Globus pallidus (tissue), 1 donor: ENCODE measurements at regions not wholly inside any gene's neighbourhood (a gene's known extent, or its start where the extent isn't known, plus 50 kb on each side); places are given as distances from the start of the nearest gene placed in this dataset.
"Not testable (repeated sequence)": the region's sequence is repeated elsewhere in the genome, so short reads cannot be mapped to it uniquely, and the experiment has no call there.

ENCODE experiments used
- DNase-seq: peaks from one replicate; pipeline ENCODE4 v3.0.0-alpha.2; 2015; ENCODE audit warnings: low spot score

DNA sequence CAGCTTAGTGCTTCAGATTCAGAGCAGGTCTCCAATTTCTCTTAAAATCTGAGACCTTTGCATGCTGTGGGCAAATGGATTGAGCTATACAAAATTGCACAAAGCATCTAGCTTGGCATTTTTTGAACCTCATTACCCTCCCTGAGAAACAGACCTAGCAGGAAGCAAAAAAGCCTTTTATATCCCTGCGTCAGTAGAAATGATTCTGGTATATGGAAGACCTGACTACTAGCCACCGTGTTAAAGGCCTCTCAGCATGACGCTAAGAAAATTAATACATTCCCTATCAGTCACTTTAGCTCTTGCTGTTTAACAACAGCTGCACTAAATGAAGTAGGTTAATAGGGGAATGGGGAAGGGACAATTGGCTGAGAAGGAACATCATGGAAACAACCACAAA is 110.7 kb upstream of the SMLR1 start:
- DNase-seq: no peak

DNA sequence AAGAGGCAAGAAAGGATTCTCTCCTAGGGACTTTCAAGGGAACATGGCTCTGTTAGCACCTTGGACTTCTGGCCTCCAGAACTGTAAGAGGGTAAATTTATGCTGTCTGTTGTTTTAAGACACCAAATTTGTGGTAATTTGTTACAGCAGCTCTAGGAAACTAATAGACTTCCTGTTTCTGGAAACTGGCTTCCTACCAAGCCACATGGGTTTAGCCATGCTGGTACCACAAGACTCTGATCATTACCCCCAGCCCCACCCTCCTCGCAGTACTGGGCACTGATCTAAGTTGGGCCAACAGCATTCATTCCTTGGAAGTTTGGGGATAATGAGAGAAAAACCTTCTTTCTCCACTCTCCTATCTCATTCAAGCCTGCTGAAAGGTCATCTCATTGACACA is 109.5 kb upstream of the SMLR1 start:
- DNase-seq: no peak

DNA sequence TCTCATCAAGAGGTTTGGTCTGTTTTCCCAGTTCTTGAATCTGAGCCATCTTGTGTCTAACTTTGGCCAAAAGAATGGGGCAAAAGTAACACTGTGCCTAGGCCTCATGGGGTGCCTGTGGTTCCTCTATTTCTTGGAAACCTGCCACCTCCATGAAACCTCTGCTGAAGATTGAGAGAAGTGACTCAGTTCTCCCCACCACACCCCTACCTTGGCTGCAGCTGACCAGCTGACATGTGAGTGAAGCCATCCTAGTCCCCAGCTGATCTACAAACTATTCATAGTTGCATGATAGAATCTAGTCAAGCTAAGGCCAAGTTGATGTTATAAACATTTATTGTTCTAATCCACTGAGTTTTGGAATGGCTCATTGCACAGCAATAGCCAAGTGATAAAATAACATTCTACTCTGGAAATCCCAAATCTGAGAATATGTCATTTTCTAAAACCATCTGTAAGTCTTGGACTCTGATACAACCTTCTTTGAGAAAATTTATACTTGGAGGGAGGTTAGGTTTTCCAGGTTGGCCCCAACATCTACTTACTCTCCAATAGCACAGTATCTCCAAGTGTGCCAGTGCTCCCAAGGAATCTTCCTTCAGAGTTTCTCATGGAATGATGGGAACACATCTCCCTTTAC is 107.0 kb upstream of the SMLR1 start:
- DNase-seq: no peak

DNA sequence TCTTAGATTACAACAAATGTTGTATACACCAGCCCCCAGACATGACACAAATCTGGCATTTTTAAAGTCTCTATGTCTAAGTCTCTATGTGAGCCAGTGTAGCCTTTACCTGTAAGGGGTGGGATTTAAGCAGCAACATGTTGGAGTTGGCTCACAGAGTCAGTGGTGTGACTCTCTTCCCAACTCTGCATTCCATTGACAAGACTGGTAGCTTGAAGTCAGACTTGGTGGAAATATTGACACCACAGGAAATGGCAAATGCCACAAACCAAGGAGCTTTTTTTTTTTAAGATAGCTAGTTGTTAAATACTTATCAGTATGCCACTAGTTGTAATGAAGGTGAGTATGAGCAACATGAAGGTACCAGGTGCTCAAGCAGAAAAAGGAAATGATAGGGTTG is 103.1 kb upstream of the SMLR1 start:
- no peak for DNase-seq

DNA sequence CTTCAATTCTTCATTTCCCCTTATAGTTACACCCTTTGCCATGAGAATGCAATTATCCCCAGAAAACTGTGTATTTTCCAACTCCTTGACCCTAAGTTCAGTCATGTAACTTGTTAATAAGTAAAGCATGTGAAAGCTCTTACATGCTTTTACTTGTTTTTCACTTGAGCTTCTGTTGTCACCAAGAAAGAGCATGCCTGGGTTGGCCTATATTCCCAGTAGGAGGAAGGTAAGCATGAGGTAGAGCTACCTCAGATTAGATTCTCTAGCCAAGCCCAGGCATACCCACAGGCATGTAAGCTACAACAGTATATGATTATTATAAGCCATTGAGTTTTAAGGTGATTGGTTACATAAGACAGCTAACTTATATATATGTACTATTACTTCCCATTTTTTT is 101.7 kb upstream of the SMLR1 start:
- DNase-seq: no peak

DNA sequence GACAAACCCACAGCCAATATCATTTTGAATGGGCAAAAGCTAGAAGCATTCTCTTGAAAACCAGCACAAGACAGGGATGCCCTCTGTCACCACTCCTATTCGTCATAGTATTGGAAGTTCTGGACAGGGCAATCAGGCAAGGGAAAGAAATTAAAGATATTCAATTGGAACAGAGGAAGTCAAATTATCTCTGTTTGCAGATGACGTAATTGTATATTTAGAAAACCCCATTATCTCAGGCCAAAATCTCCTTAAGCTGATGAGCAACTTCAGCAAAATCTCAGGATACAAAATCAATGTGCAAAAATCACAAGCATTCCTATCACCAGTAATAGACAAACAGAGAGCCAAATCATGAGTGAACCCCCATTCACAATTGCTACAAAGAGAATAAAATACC is 99.1 kb upstream of the SMLR1 start:
- not testable (repeated sequence) for DNase-seq

DNA sequence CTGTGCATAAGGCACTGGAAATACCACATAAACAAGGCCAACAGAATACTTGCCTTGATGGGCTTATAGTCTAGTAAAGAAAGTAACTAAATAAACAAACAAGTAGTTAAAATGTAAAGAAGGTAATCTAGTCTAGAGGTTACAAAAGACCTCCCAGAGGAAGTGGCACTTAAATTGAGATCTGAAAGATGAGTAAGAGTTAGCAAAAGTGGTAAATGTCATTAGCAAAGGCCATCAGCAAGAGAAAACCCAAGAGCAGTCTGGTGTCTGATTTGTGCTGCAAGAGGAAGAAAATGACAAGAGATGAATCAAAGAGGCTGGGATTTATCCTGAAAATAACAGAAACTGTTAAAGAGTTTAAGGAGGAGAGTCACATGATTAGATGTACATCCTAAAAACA is 96.6 kb upstream of the SMLR1 start:
- no peak for DNase-seq

DNA sequence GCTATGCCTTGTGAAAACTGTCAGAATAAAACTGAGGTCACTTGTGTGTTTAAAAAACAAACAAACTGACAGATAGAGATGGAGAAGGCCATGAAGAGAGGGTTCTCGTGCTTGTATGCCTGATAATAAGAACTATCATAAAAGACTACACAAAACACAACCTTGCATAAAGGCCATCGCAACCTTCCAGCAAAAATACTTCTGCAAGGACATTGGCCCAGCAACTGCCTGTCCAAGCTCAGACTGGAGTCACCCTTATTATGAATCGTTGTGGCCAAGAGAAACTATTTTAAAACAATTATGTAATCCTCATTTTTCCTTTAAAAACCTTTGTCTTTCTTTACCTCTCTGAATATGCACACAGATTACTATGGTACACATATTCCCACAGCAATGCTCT is 93.0 kb upstream of the SMLR1 start:
- DNase-seq: no peak

DNA sequence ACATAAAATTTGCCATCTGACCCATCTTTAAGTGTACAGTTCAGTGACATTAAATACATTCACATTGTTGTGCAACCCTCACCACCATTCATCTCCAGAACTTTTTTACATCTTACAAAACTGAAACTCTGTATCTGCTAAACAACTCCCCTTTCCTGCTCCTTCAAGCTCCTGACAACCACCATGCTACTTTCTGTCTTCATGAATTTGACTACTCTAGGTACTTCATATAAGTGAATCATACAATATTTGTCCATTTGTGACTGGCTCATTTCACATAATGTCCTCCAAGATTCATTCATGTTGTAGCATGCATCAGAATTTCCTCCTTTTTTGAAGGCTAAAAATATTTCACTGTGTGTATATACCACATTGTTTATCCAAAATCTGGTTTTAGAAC is 86.9 kb upstream of the SMLR1 start:
- no peak for DNase-seq

DNA sequence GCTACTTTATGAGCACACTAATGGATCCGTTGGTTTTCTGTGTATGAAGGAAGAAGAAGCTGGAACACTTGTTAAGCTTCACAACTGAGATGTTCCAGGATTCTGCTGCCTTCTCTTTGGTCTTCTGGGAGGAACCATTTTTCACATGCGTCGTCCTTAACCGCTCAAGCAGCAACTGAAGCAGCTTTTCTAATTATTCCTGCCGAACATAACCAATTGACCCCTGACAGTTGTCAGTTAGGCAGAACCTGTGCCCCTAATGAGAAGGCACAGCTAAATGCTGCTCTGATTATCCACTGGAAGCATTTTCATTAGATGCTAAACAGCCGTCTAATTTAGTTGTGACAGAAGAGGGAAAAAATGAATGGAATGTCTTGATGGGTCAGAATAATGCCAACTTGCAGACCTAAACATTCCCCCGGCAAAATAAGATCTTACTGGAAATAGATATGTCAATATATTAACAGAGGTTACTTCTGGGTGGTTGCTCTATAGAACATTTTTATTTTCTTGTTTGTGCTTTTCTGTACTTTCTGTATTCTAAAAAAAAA is 85.0 kb upstream of the SMLR1 start:
- DNase-seq: no peak

DNA sequence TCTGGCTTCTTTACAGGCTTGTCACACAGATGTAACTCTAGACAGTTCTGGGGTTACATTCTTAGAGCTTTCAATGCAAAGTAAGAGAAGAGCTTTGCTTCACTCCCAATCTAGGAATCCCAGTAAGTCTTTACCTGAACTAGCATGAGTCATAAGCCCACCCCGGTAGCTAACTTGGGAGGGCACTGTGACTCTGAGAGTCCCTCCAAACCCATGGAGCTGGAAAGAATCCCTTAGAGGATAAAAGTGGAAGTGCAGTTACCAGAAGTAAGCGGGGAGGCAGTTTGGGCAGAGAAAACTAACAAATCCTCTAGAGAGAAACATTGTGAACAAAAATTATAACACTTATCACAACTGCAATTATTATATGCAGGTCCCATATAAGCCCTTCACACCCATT is 84.0 kb upstream of the SMLR1 start:
- DNase-seq: no peak

DNA sequence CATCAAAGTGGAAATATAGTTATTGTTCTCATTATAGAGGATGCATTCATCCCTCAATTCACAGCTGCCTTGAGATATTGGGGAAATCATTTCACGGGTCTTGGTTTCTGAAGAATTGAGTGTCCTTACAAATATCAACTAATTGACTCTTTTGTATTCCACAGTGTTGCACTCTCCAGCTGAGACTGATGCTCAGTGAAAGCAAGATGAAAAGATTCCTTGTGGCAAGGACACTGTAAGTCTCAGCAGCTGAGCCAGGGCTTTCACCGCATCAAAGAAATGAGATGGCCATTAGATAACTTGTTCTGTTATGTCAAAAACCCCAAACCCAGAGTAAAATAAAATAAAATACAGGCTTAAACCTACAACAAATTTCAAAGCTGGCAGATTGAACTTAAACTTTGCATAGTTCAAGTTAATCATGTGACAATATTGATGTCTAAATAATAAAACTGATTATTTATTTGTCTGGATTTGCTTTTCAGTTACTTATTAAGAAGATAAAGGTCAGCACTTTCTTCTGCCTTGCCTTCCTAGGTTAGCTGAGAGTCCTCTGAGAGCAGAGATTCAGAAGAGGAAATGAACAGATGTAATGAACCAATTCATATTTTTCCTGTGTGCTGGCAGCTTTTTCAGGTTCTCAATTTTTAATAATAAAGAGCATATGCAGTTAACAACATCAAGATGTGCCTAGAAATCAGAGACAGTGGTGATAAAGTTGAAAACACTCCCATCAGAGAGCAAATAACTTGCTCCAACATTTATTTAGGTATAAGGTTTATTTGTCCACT is 82.4 kb upstream of the SMLR1 start:
- peak; percentile 11 for DNase-seq

DNA sequence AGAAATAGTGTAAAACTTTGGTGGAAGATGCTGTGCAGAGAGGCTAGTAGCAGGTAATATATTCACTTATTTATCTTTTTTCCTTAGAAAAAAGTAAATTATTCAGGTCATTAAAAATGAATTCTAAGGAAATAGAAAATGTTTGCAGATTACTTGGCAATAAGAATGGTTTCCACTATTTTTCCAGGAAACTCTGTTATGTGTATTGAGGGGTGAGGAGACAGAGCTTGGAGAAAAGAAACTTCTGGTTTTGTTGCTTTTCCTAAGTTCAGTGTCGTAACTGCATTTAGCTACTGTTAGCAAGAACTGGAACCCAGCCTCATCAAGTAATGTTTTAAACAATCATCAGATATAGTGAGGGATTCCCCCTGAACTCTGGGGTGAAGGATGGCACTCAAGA is 79.2 kb upstream of the SMLR1 start:
- no peak for DNase-seq

DNA sequence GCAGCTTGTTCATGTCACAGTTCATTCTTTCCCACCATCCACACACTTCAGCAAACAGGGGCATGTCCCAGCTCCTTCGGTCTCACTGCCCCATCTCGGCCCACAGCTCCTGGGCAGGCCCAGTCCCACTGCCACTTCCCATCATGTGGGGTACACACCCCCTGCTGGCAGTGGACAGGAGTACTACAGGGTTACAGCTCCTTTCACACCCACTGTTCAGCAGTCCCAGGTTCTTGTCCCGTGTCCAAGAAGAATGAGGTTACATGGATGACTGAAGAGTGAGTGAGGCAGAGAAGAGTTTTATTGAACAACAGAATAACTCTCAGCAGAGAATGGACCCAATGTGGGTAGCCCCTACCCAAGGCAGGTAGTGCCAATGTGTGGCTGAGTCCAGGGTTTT is 77.8 kb upstream of the SMLR1 start:
- no peak for DNase-seq

DNA sequence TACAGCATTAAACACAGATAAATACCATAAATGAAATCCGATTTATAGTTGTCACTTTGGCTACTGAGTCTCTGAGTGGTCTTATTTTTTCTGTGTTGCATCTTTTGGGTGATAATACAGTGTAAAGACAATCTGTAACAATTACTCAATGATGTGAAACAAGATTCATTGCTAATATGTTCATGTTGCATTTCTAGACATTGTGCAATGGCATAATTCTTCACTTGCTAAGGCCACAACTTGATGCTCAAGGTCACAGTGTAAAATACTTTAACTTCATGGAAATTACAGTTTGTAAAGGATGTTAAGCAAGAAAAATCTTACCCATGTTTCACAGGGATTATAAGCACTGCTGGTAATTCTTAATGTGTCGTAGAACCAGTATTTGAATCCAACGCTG is 74.9 kb upstream of the SMLR1 start:
- no peak for DNase-seq

DNA sequence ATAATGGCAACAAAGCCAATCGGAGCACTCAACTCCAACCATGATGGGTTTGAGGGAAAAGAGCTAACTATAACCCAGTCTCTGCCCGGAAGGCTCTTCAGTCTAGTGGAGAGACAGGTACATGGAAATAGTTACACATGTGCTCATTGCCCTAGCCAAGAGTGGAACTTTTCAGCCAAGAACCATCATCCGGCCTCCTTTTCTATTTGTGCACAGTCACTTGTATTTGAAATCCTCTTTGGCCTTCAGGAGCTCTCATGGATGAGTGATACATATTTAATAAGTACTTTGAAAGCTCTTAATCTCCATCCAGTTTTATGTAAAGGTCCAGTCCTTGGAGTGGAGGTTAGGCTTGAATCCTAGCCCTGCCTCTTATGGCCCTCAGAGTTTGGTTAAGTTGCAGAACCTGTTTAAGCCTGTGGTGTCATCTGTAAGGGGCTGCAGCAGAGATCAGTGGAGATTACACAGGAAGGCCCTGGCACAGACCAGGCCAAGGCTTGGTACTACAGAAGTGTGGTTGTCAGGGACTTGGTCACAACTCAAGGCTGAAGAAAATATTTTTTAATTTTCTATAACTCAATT is 72.3 kb upstream of the SMLR1 start:
- no peak for DNase-seq

DNA sequence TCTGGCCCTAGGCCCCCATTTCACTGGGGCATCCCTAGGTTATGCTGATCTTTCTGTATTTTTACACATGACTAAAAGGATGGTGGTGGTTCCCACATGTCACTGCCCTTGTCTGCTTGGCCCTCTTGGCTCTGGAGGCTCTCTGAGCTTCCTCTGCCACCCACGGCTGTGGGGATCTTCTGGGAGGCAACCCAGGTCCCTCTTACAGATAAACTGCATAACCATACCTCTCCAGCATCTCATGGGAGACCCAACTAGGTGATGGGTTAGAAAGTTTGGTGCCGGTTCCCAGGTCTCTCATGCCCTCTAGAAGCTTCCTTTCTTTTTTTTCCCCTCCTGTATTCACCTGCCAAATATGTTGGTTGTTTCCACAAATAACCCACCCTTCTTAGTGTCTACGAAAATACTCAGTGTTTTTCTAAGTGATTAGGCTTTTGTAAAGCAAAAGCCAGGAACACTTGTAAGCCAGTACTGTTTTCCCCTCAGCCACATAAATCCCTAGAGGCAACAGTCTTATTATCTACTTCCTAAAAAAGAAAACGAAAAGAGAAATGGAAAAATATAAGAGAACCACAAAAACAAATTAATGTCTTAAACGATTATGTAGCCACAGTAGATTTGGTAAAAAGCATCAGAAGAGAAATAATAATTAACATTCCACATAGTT is 71.7 kb upstream of the SMLR1 start:
- DNase-seq: no peak

DNA sequence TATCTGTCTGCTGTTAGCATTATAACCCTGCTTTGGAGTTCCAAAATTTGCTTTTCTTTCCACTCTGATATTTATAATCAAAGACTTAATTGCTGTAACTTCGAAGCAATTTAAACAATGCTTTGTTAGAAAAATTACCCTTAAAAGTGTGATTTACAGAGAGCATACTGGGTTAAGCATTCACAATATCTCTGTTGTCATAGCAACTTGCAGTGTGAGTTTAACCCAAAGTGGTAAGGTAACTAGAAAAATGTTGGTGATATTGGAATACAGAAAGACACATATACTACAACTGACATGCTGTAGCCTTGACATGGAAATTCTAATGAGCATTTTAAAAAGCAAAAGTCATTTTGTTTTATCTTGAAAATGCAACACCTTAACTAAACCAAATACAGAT is 70.4 kb upstream of the SMLR1 start:
- DNase-seq: no peak

DNA sequence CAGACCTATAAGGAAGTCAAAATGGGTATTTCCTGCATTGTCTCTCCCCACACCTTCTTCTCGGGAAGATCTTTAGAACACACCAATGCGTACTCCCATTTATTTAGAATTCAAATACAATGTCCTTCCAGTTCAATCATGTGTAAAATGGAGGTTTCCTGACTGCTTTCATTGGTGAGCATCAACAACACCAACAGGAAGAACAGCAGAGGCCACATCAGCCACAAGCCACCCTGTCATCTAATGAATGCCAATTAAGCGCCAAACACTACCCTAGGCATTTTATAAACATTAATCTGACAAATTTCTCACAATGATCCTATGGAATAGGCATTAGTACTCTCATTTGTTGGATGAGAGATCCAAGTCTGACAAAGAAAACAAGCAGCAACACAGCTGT is 68.4 kb upstream of the SMLR1 start:
- no peak for DNase-seq

DNA sequence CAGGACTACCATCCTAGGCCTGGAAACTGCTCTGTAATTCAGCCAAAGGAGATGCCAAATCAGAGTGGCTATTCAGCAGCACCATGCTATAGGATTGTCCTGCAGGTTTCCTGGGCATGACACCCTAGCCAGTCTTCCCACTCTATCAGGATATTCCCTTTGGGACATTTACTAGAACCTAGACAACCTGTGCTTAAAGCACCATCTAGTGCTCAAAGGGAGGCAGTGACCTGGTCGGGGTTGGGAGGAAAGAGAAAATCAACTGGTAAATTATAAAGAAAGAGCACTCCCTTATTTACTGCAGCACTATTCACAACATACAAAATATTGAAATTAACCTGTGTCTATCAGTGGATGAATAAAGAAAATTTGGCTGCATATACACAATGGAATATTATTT is 67.2 kb upstream of the SMLR1 start:
- DNase-seq: no peak

DNA sequence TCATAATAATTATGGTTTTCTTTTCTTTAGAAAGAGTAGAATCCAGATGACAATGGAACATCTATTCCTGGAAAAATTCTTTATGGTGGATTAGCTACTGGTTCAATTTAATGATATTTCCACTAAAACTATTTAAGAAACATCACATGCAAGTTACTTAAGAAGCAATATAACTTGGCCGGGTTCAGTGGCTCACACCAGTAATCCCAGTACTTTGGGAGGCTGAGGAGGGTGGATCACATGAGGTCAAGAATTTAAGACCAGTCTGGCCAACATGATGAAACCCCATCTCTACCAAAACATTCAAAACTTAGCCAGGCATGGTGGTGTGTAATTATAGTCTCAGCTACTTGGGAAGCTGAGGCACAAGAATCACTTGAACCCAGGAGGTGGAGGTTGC is 65.9 kb upstream of the SMLR1 start:
- DNase-seq: no peak

DNA sequence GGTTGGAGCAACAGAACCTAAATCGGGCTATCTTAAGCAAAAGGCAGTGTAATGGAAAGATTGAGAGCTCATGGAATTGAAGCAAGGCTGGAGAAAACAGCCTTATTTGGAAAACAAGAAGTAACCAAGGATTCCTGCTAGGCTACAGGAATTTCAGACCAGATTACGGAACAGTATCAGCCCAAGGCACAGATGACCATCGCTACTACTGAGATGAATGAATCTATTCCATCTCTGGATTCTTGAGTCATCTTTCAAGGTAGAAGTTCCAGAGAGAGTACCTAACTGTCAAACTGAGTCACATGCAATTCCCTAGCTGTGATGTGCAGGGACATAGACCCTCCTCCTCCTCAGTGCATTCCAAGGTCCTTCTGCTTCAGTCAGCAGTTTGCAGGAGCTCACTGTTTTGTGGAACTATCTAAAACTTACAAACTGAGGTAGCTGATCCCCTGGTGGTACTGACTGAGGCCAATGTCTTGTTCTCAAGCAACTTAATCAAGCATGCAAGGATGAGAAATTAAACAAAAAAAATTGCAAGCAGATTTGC is 62.0 kb upstream of the SMLR1 start:
- DNase-seq: no peak
